Neural cell (in vitro differentiated cells): ENCODE measurements at regions not wholly inside any gene's neighbourhood (a gene's known extent, or its start where the extent isn't known, plus 50 kb on each side); places are given as distances from the start of the nearest gene placed in this dataset.

Experiments used
- H2AFZ ChIP-seq: fragments of 200-600, 300-800 bp; sonication (generic), shearing (Covaris generic); 2 replicates; pipeline ENCODE4 v1.6.0; 2014; ENCODE audit warnings: low read depth, mild to moderate bottlenecking, antibody characterized with exemption, low read length, moderate library complexity
- H3F3A ChIP-seq: fragments of 200-600 bp; shearing (Covaris generic); 2 replicates; pipeline ENCODE4 v1.6.1; 2016; ENCODE audit warnings: mild to moderate bottlenecking, moderate library complexity, mixed read lengths, antibody characterized with exemption, low read length; ENCODE audit not compliant: insufficient read depth, poor library complexity, severe bottlenecking
- H3K27ac ChIP-seq: fragments of 200-600, 300-800 bp; sonication (generic), shearing (Covaris generic); 2 replicates; pipeline ENCODE4 v1.5.1; 2014; ENCODE audit warnings: mild to moderate bottlenecking, low read length, moderate library complexity
- H3K27me3 ChIP-seq: fragments of 300-800, 200-600 bp; sonication (generic), shearing (Covaris generic); 2 replicates; pipeline ENCODE4 v1.6.0; 2014; ENCODE audit warnings: mild to moderate bottlenecking, low read depth, low read length, moderate library complexity; ENCODE audit not compliant: insufficient read depth
- H3K36me3 ChIP-seq: fragments of 300-800, 200-600 bp; sonication (generic), shearing (Covaris generic); 2 replicates; pipeline ENCODE4 v1.5.1; 2014; ENCODE audit warnings: mild to moderate bottlenecking, antibody characterized with exemption, low read length, moderate library complexity; ENCODE audit not compliant: insufficient read depth
- H3K4me2 ChIP-seq: fragments of 300-800, 200-600 bp; sonication (generic), shearing (Covaris generic); 2 replicates; pipeline ENCODE4 v1.6.0; 2014; ENCODE audit warnings: mild to moderate bottlenecking, low read length
- H3K4me3 ChIP-seq: fragments of 300-800, 200-600 bp; sonication (generic), shearing (Covaris generic); 2 replicates; pipeline ENCODE4 v1.5.1; 2014; ENCODE audit warnings: mild to moderate bottlenecking, low read length, moderate library complexity
- H3K79me2 ChIP-seq: fragments of 200-600 bp; shearing (Covaris generic); replicated peaks from 2 replicates; pipeline ENCODE4 v1.6.0; 2014; ENCODE audit warnings: mild to moderate bottlenecking, low read length, moderate library complexity; ENCODE audit not compliant: insufficient read depth
- H3K9ac ChIP-seq: fragments of 300-800, 200-600 bp; sonication (generic), shearing (Covaris generic); 2 replicates; pipeline ENCODE4 v1.6.1; 2016; ENCODE audit warnings: mild to moderate bottlenecking, low read length, mixed read lengths
- H3K9me2 ChIP-seq: fragments of 200-600 bp; shearing (Covaris generic); 2 replicates; pipeline ENCODE4 v1.6.1; 2016; ENCODE audit warnings: mild to moderate bottlenecking, low read length, mixed read lengths; ENCODE audit not compliant: insufficient read depth
- H3K9me3 ChIP-seq: fragments of 200-600, 300-800 bp; sonication (generic), shearing (Covaris generic); 2 replicates; pipeline ENCODE4 v1.6.1; 2016; ENCODE audit warnings: mild to moderate bottlenecking, mixed run types, low read length, moderate library complexity, mixed read lengths
- H4K20me1 ChIP-seq: fragments of 200-600 bp; shearing (Covaris generic); 2 replicates; pipeline ENCODE4 v1.6.1; 2016; ENCODE audit warnings: mild to moderate bottlenecking, mixed run types; ENCODE audit not compliant: insufficient read depth
- CTCF ChIP-seq: fragments of 450-650 bp; IDR thresholded peaks from 2 replicates; pipeline ENCODE4 v1.5.1; 2014; ENCODE audit warnings: antibody characterized with exemption, mild to moderate bottlenecking, moderate library complexity; ENCODE audit not compliant: poor library complexity, severe bottlenecking
- EP300 ChIP-seq: fragments of 450-650 bp; conservative IDR thresholded peaks from 2 replicates; pipeline ENCODE4 v1.6.1; 2014; ENCODE audit warnings: antibody characterized with exemption, mild to moderate bottlenecking, moderate library complexity; ENCODE audit not compliant: poor library complexity, severe bottlenecking
- EZH2 ChIP-seq: fragments of 200-600, 300-800 bp; shearing (Covaris generic), sonication (generic); IDR thresholded peaks from 2 replicates; pipeline ENCODE4 v1.6.1; 2014; ENCODE audit warnings: antibody characterized with exemption, low read length, borderline replicate concordance, mild to moderate bottlenecking; ENCODE audit not compliant: insufficient read depth, poor library complexity, severe bottlenecking
- MXI1 ChIP-seq: fragments of 450-650 bp; conservative IDR thresholded peaks from 2 replicates; pipeline ENCODE4 v1.6.1; 2014; ENCODE audit warnings: antibody characterized with exemption, mild to moderate bottlenecking; ENCODE audit not compliant: poor library complexity, severe bottlenecking
- POLR2AphosphoS5 ChIP-seq: IDR thresholded peaks from 2 replicates; pipeline ENCODE4 v1.6.1; 2012
- RAD21 ChIP-seq: fragments of 450-650 bp; conservative IDR thresholded peaks from 2 replicates; pipeline ENCODE4 v1.6.1; 2014; ENCODE audit warnings: antibody characterized with exemption, mild to moderate bottlenecking, moderate library complexity
- REST ChIP-seq: IDR thresholded peaks from 2 replicates; pipeline ENCODE4 v1.6.1; 2012; ENCODE audit warnings: borderline replicate concordance
- SMC3 ChIP-seq: fragments of 450-650 bp; conservative IDR thresholded peaks from 2 replicates; pipeline ENCODE4 v1.6.1; 2014; ENCODE audit warnings: antibody characterized with exemption, mild to moderate bottlenecking, moderate library complexity; ENCODE audit not compliant: poor library complexity
- TAF1 ChIP-seq: IDR thresholded peaks from 2 replicates; pipeline ENCODE4 v1.6.1; 2012; ENCODE audit warnings: low read depth

GRCh38 chr2:57802243-57802642 lies 244.4 kb upstream of the VRK2 start:
- Histone ChIP-seq H3K4me3 (no peak overlapping the region), H3K9me2 (no peaks in the 10 kb centered on the region), H3K9me3 (peaks cover 4% of the 10 kb centered on the region), H3K36me3 (no peaks in the 10 kb centered on the region), H3K9ac (no peak overlapping the region), H2AFZ (no peak overlapping the region), H3K79me2 (no peaks in the 10 kb centered on the region), H3F3A (no peaks in the 10 kb centered on the region), H3K27ac (no peak overlapping the region), H4K20me1 (no peaks in the 10 kb centered on the region), H3K4me2 (no peak overlapping the region), H3K27me3 (no peaks in the 10 kb centered on the region)
- TF ChIP-seq RAD21, result no peak
- no peak for TF ChIP-seq CTCF
- no peak for TF ChIP-seq SMC3
- no peak for TF ChIP-seq EP300
- no peak for TF ChIP-seq REST
- TF ChIP-seq TAF1, result no peak

GRCh38 chr2:57804971-57805370 lies 241.6 kb upstream of the VRK2 start:
- no peaks in the 10 kb centered on the region for H3K9me2 ChIP-seq
- no peak overlapping the region for H2AFZ ChIP-seq
- no peaks in the 10 kb centered on the region for H3F3A ChIP-seq
- no peaks in the 10 kb centered on the region for H3K36me3 ChIP-seq
- no peaks in the 10 kb centered on the region for H3K9me3 ChIP-seq
- H4K20me1 ChIP-seq, result no peaks in the 10 kb centered on the region
- TF ChIP-seq EP300 (no peak), RAD21 (no peak), EZH2 (no peak), CTCF (no peak), MXI1 (no peak), SMC3 (no peak), POLR2AphosphoS5 (no peak), REST (no peak), TAF1 (no peak)
- no peak overlapping the region for H3K4me3 ChIP-seq
- no peak overlapping the region for H3K9ac ChIP-seq
- H3K27me3 ChIP-seq, result no peaks in the 10 kb centered on the region
- H3K4me2 ChIP-seq, result no peak overlapping the region
- no peak overlapping the region for H3K27ac ChIP-seq
- no peaks in the 10 kb centered on the region for H3K79me2 ChIP-seq
